Endothelial cell of umbilical vein (primary cell): ENCODE measurements at regions not wholly inside any gene's neighbourhood (a gene's known extent, or its start where the extent isn't known, plus 50 kb on each side); places are given as distances from the start of the nearest gene placed in this dataset.

Source experiments
- BruUV-seq: library from RNA; stranded (reverse); fragments of 400-500 nt; replicated peaks from 2 replicates; lab custom pipeline; 2021; lab: Mats Ljungman, UMichigan
- CTCF ChIA-PET: fragments of 300-600, 350-600 bp; sonication (Branson Sonifier 250); formaldehyde crosslinking; loops from one replicate; lab custom pipeline; 2021; ENCODE audit warnings: antibody characterized with exemption, inconsistent platforms; lab: Charles Lee
- POLR2A ChIA-PET: fragments of 300-600, 350-600 bp; sonication (Branson Sonifier 250); formaldehyde crosslinking; loops from one replicate; lab custom pipeline; 2021; ENCODE audit warnings: antibody characterized with exemption, inconsistent platforms; lab: Charles Lee
- DNase-seq: peaks from one replicate; pipeline ENCODE4 v3.0.0-alpha.2; 2011; ENCODE audit warnings: low read depth, low spot score
- FAIRE-seq: peaks from 2 replicates; lab custom pipeline; 2011; peaks lifted over from hg19 to GRCh38; lab: Jason Lieb, UNC
- H2AFZ ChIP-seq: 2 replicates; pipeline ENCODE4 v1.6.0; 2012; ENCODE audit warnings: low read depth, low read length, control low read depth, inconsistent platforms
- H3K27ac ChIP-seq: 2 replicates; pipeline ENCODE4 v1.5.1; 2011; ENCODE audit warnings: low read depth, mild to moderate bottlenecking, control low read depth, low read length, moderate library complexity; ENCODE audit not compliant: insufficient read depth
- H3K27me3 ChIP-seq, 2 experiments: 2 replicates each; pipeline versions ENCODE4 v1.6.0 to v1.6.1; 2011; ENCODE audit warnings: low read length in 2 of 2, mixed read lengths in 1 of 2; ENCODE audit not compliant: control insufficient read depth in 2 of 2, insufficient read depth in 2 of 2
- H3K36me3 ChIP-seq, 2 experiments: 2 replicates in 1 of 2; 3 replicates in 1 of 2; pipeline ENCODE4 v1.5.1; 2011; ENCODE audit warnings: low read length in 2 of 2, mild to moderate bottlenecking in 1 of 2, moderate library complexity in 1 of 2; ENCODE audit not compliant: control insufficient read depth in 2 of 2, insufficient read depth in 2 of 2; ENCODE audit errors: extremely low read depth in 1 of 2
- H3K4me1 ChIP-seq: 3 replicates; pipeline ENCODE4 v1.5.1; 2011; ENCODE audit warnings: mild to moderate bottlenecking, low read length; ENCODE audit not compliant: control insufficient read depth, insufficient read depth; ENCODE audit errors: extremely low read depth
- H3K4me2 ChIP-seq: 2 replicates; pipeline ENCODE4 v1.6.1; 2011; ENCODE audit warnings: low read length, control low read depth, mixed read lengths; ENCODE audit not compliant: insufficient read depth
- H3K4me3 ChIP-seq, 3 experiments: fragments of 200-600 bp in 1 of 3; sonication (generic), shearing (Covaris generic) in 1 of 3; replicated peaks in 1 of 3; 2 replicates each; pipeline ENCODE4 v1.5.1; 2011 to 2016; ENCODE audit warnings: control low read depth in 3 of 3, low read length in 3 of 3, mild to moderate bottlenecking in 2 of 3, inconsistent platforms in 1 of 3, low read depth in 1 of 3, moderate library complexity in 1 of 3; ENCODE audit not compliant: insufficient read depth in 1 of 3
- H3K79me2 ChIP-seq: 2 replicates; pipeline ENCODE4 v1.6.0; 2012; ENCODE audit warnings: low read length, inconsistent platforms; ENCODE audit not compliant: control insufficient read depth, insufficient read depth
- H3K9ac ChIP-seq: replicated peaks from 2 replicates; pipeline ENCODE3; 2011; ENCODE audit warnings: low read length, control low read depth; ENCODE audit not compliant: insufficient read depth; ENCODE audit errors: extremely low read depth
- H3K9me1 ChIP-seq: replicated peaks from 3 replicates; pipeline ENCODE4 v1.6.0; 2011; ENCODE audit warnings: mild to moderate bottlenecking, low read length; ENCODE audit not compliant: control insufficient read depth, insufficient read depth; ENCODE audit errors: extremely low read depth
- H3K9me3 ChIP-seq: replicated peaks from 2 replicates; pipeline ENCODE4 v1.5.1; 2012; ENCODE audit warnings: low read length, inconsistent platforms; ENCODE audit not compliant: control insufficient read depth, insufficient read depth
- H4K20me1 ChIP-seq: replicated peaks from 2 replicates; pipeline ENCODE3; 2011; ENCODE audit warnings: mild to moderate bottlenecking, low read length; ENCODE audit not compliant: control insufficient read depth, insufficient read depth; ENCODE audit errors: extremely low read depth
- EZH2 ChIP-seq: IDR thresholded peaks from 2 replicates; pipeline ENCODE4 v1.6.1; 2012; ENCODE audit warnings: borderline replicate concordance, low read depth, mild to moderate bottlenecking, moderate library complexity, low read length, inconsistent platforms; ENCODE audit not compliant: severe bottlenecking
- FOS ChIP-seq: IDR thresholded peaks from 2 replicates; pipeline ENCODE4 v1.6.1; 2011; ENCODE audit warnings: mild to moderate bottlenecking, low read length, moderate library complexity, borderline replicate concordance; ENCODE audit not compliant: insufficient read depth
- GATA2 ChIP-seq: IDR thresholded peaks from 2 replicates; pipeline ENCODE4 v1.7.0; 2011; ENCODE audit warnings: low read depth, mild to moderate bottlenecking, moderate library complexity, mixed read lengths, low read length; ENCODE audit not compliant: insufficient read length, insufficient read depth
- JUN ChIP-seq: IDR thresholded peaks from 2 replicates; pipeline ENCODE4 v1.6.1; 2011; ENCODE audit warnings: borderline replicate concordance, low read depth; ENCODE audit not compliant: insufficient read length, insufficient read depth
- MYC ChIP-seq: IDR thresholded peaks from one replicate; pipeline ENCODE4 v1.6.1; 2011; ENCODE audit warnings: mild to moderate bottlenecking, low read depth, low read length
- POLR2A ChIP-seq: IDR thresholded peaks from 2 replicates; pipeline ENCODE4 v1.6.1; 2012; ENCODE audit warnings: low read depth, mild to moderate bottlenecking, control low read depth, low read length
- POLR2AphosphoS5 ChIP-seq: IDR thresholded peaks from 2 replicates; pipeline ENCODE4 v1.6.1; 2012; ENCODE audit warnings: low read depth, mild to moderate bottlenecking, control low read depth, low read length, moderate library complexity; ENCODE audit not compliant: insufficient read depth
- dilution Hi-C: fragments of 300-500 bp; cut with MboI; formaldehyde crosslinking; loops from one replicate; pipeline ENCODE4 v1.15.0; 2019; ENCODE audit warnings: low sequenced_read_pairs; ENCODE audit not compliant: extremely low pct_ligation_motif_present
- intact Hi-C: fragments of 100-400 bp; cut with micrococcal nuclease; formaldehyde crosslinking; loops from one replicate; pipeline ENCODE4 v1.10.0; 2022
- TF ChIP-seq, protein P1 (sequence below): IDR thresholded peaks from 2 replicates; pipeline ENCODE4 v1.6.1; 2011; ENCODE audit not compliant: insufficient read depth, insufficient read length
- TF ChIP-seq, protein P2 (sequence below), 2 donors: IDR thresholded peaks; 1 replicate in 1 of 2; 2 replicates in 1 of 2; pipeline ENCODE4 v1.5.1; 2011; ENCODE audit warnings: low read length in 2 of 2, mild to moderate bottlenecking in 2 of 2, moderate library complexity in 2 of 2, control low read depth in 1 of 2, inconsistent platforms in 1 of 2, low read depth in 1 of 2; ENCODE audit not compliant: insufficient read depth in 1 of 2; ENCODE audit errors: extremely low read depth in 1 of 2

DNA sequence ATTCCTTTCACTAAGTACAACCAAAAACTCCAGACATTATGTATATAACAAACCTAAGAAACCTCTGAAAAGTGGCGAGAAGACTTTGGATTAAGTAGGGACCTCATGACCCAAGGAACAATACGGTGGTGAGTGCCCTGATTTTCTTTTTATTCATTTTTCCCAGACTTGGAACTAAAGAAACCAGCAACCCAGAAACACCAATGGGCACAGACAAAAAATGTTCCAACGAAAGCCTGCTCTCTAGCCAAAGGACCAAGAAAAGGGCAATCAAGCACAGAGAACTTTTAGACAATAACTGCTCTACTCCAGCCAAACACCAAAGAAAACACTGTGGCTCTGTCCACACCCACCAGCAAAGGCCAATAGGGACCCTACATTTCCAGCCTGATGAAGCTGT lies 66.2 kb upstream of the SSBP2 start:
- H3K4me3 ChIP-seq, result no peak overlapping the region
- no peak overlapping the region for H3K27ac ChIP-seq
- intact Hi-C loops (no loop called here), dilution Hi-C loops (no loop called here)
- no peak for DNase-seq
- BruUV-seq, result no TSS peak
- TF ChIP-seq POLR2AphosphoS5 (no peak), FOS (no peak), MYC (no peak), JUN (no peak), EZH2 (no peak), GATA2 (no peak), POLR2A (no peak)
- TF ChIP-seq, protein P1, sequence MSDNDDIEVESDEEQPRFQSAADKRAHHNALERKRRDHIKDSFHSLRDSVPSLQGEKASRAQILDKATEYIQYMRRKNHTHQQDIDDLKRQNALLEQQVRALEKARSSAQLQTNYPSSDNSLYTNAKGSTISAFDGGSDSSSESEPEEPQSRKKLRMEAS, result no peak
- TF ChIP-seq, protein P2, sequence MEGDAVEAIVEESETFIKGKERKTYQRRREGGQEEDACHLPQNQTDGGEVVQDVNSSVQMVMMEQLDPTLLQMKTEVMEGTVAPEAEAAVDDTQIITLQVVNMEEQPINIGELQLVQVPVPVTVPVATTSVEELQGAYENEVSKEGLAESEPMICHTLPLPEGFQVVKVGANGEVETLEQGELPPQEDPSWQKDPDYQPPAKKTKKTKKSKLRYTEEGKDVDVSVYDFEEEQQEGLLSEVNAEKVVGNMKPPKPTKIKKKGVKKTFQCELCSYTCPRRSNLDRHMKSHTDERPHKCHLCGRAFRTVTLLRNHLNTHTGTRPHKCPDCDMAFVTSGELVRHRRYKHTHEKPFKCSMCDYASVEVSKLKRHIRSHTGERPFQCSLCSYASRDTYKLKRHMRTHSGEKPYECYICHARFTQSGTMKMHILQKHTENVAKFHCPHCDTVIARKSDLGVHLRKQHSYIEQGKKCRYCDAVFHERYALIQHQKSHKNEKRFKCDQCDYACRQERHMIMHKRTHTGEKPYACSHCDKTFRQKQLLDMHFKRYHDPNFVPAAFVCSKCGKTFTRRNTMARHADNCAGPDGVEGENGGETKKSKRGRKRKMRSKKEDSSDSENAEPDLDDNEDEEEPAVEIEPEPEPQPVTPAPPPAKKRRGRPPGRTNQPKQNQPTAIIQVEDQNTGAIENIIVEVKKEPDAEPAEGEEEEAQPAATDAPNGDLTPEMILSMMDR (IDR thresholded peaks at IDR 0.05; ENCODE audit: extremely low read depth in 1 of 2, insufficient read depth in 1 of 2, low read depth in 1 of 2, low read length in 2 of 2), result no peak
- no peak overlapping the region for H3K4me2 ChIP-seq
- no peak overlapping the region for H3K9ac ChIP-seq
- no peaks in the 10 kb centered on the region for H3K4me1 ChIP-seq
- no peaks in the 10 kb centered on the region for H3K79me2 ChIP-seq
- peaks cover 2 to 12% of the 10 kb centered on the region in 2 experiments for H3K27me3 ChIP-seq
- H3K9me3 ChIP-seq, result no peaks in the 10 kb centered on the region
- POLR2A ChIA-PET, result no interaction called here
- CTCF ChIA-PET, result no interaction called here
- FAIRE-seq, result no peak
- H2AFZ ChIP-seq, result no peak overlapping the region
- H3K9me1 ChIP-seq, result no peaks in the 10 kb centered on the region
- H4K20me1 ChIP-seq, result no peaks in the 10 kb centered on the region
- no peaks in the 10 kb centered on the region for H3K36me3 ChIP-seq
